ENCODE measurements at regions not wholly inside any gene's neighbourhood (a gene's known extent, or its start where the extent isn't known, plus 50 kb on each side); places are given as distances from the start of the nearest gene placed in this dataset.
A peak's percentile ranks its signal among the peaks of the same experiment; 100 is the strongest.

GRCh38 chr7:131699323-131699722 lies 142.9 kb upstream of the PODXL start:
- H4K20me1 ChIP-seq (ENCODE audit: insufficient read depth): no peaks in the 10 kb centered on the region
- ChIA-PET POLR2A (ENCODE audit: unreplicated experiment) (no interaction called here), CTCF (no interaction called here)
- H3K79me2 ChIP-seq (ENCODE audit: low read depth): no peaks in the 10 kb centered on the region
- no peak overlapping the region for H2AFZ ChIP-seq
- no peaks in the 10 kb centered on the region for H3K36me3 ChIP-seq (ENCODE audit: low read depth)
- no peak overlapping the region for H3K4me3 ChIP-seq
- BruUV-seq (replicated peaks): no TSS peak
- no peaks in the 10 kb centered on the region for H3F3A ChIP-seq (ENCODE audit: insufficient read depth, low read depth)
- no peaks in the 10 kb centered on the region for H3K4me1 ChIP-seq (replicated peaks; ENCODE audit: insufficient read depth)
- no peak for DNase-seq
- TF ChIP-seq CTCF (conservative IDR thresholded peaks at IDR 0.05): no peak
- TF ChIP-seq EZH2 (IDR thresholded peaks at IDR 0.05; ENCODE audit: low read depth): no peak
- H3K4me2 ChIP-seq: no peak overlapping the region
- intact Hi-C loops (cut with micrococcal nuclease; ENCODE audit: unreplicated experiment): loop anchor here (10.0 kb wide), 1 partner anchor 155 kb away; no protein-coding TSS in a partner anchor
- no peak overlapping the region for H3K27ac ChIP-seq
- peaks cover 81% of the 10 kb centered on the region for H3K27me3 ChIP-seq (ENCODE audit: insufficient read depth, low read depth)
- H3K9me2 ChIP-seq (ENCODE audit: insufficient read depth): no peaks in the 10 kb centered on the region
- peaks cover 4% of the 10 kb centered on the region for H3K9me3 ChIP-seq (ENCODE audit: insufficient read depth, low read depth)

- peak in 1 of 2 experiments; percentile 54 for DNase-seq
- Histone ChIP-seq H3K4me2 (no peak overlapping the region), H3K4me3 (no peak overlapping the region), H3K4me1 (replicated peaks; ENCODE audit: insufficient read depth) (no peaks in the 10 kb centered on the region), H3K36me3 (ENCODE audit: low read depth) (no peaks in the 10 kb centered on the region), H3K27me3 (ENCODE audit: insufficient read depth, low read depth) (peaks cover 93% of the 10 kb centered on the region), H4K20me1 (ENCODE audit: insufficient read depth) (no peaks in the 10 kb centered on the region), H3K9me3 (ENCODE audit: insufficient read depth, low read depth) (no peaks in the 10 kb centered on the region), H2AFZ (no peak overlapping the region), H3K27ac (no peak overlapping the region), H3K79me2 (ENCODE audit: low read depth) (no peaks in the 10 kb centered on the region), H3K9me2 (ENCODE audit: insufficient read depth) (no peaks in the 10 kb centered on the region), H3F3A (ENCODE audit: insufficient read depth, low read depth) (no peaks in the 10 kb centered on the region)
- intact Hi-C loops (cut with micrococcal nuclease; ENCODE audit: unreplicated experiment): loop anchor here (10.0 kb wide), 1 partner anchor 162 kb away; no protein-coding TSS in a partner anchor
- no peak for TF ChIP-seq EZH2 (IDR thresholded peaks at IDR 0.05; ENCODE audit: low read depth)
- peak; percentile 90 for TF ChIP-seq CTCF (conservative IDR thresholded peaks at IDR 0.05)
- ChIA-PET POLR2A (ENCODE audit: unreplicated experiment) (no interaction called here), CTCF (no interaction called here)
- BruUV-seq (replicated peaks): no TSS peak
These were observed 135.9 kb upstream of the PODXL start for GRCh38 chr7:131692131-131692960.

- ChIA-PET POLR2A (ENCODE audit: unreplicated experiment) (no interaction called here), CTCF (interaction anchor here (0.6 kb wide), 1 partner anchor 154 kb away, joined by 3 read pairs; no protein-coding TSS in a partner anchor)
- intact Hi-C loops (cut with micrococcal nuclease; ENCODE audit: unreplicated experiment): loop anchor here (10.0 kb wide), 1 partner anchor 163 kb away; no protein-coding TSS in a partner anchor
These were observed 135.2 kb upstream of the PODXL start for GRCh38 chr7:131691454-131692130.

More at GRCh38 chr7:131691454-131692130, 135.2 kb upstream of the PODXL start:
- H4K20me1 ChIP-seq (ENCODE audit: insufficient read depth): no peaks in the 10 kb centered on the region
- no peaks in the 10 kb centered on the region for H3K9me2 ChIP-seq (ENCODE audit: insufficient read depth)
- H3K4me2 ChIP-seq: no peak overlapping the region
- no peaks in the 10 kb centered on the region for H3K4me1 ChIP-seq (replicated peaks; ENCODE audit: insufficient read depth)
- H3F3A ChIP-seq (ENCODE audit: insufficient read depth, low read depth): no peaks in the 10 kb centered on the region
- no peak overlapping the region for H3K4me3 ChIP-seq
- peaks cover 93% of the 10 kb centered on the region for H3K27me3 ChIP-seq (ENCODE audit: insufficient read depth, low read depth)
- no peak overlapping the region for H2AFZ ChIP-seq
- no peaks in the 10 kb centered on the region for H3K36me3 ChIP-seq (ENCODE audit: low read depth)
- no peak for TF ChIP-seq CTCF (conservative IDR thresholded peaks at IDR 0.05)
- TF ChIP-seq EZH2 (IDR thresholded peaks at IDR 0.05; ENCODE audit: low read depth): no peak
- no peak for DNase-seq
- no peaks in the 10 kb centered on the region for H3K79me2 ChIP-seq (ENCODE audit: low read depth)
- no peaks in the 10 kb centered on the region for H3K9me3 ChIP-seq (ENCODE audit: insufficient read depth, low read depth)
- BruUV-seq (replicated peaks): no TSS peak
- H3K27ac ChIP-seq: no peak overlapping the region
